Astrocyte (in vitro differentiated cells and primary cell): ENCODE measurements at regions not wholly inside any gene's neighbourhood (a gene's known extent, or its start where the extent isn't known, plus 50 kb on each side); places are given as distances from the start of the nearest gene placed in this dataset.

Experiments
- CTCF ChIP-seq: IDR thresholded peaks from 2 replicates; pipeline ENCODE4 v1.5.1; 2011; ENCODE audit warnings: low read depth, mild to moderate bottlenecking, inconsistent platforms, low read length, moderate library complexity; ENCODE audit not compliant: insufficient read depth
- EZH2 ChIP-seq: IDR thresholded peaks from 2 replicates; pipeline ENCODE4 v1.6.1; 2012; ENCODE audit warnings: mild to moderate bottlenecking, low read length, inconsistent platforms; ENCODE audit not compliant: insufficient read depth

- TF ChIP-seq CTCF (no peak), EZH2 (no peak)
Measured at GRCh38 chr1:226496453-226497015, 52.0 kb upstream of the STUM start.
